K562 (cell line): ENCODE measurements at regions not wholly inside any gene's neighbourhood (a gene's known extent, or its start where the extent isn't known, plus 50 kb on each side); places are given as distances from the start of the nearest gene placed in this dataset.

ENCODE experiments used
- CEBPZ ChIP-seq: fragments of 150-350 bp; IDR thresholded peaks from 2 replicates; pipeline ENCODE4 v1.6.1; 2014; ENCODE audit warnings: low read depth, mild to moderate bottlenecking, low read length, borderline replicate concordance
- EGR1 ChIP-seq: fragments of 450-650 bp; conservative IDR thresholded peaks from 2 replicates; pipeline ENCODE4 v1.6.1; 2017; ENCODE audit warnings: mild to moderate bottlenecking
- FOXA1 ChIP-seq: fragments of 450-650 bp; IDR thresholded peaks from 2 replicates; pipeline ENCODE4 v1.6.1; 2016; ENCODE audit warnings: mild to moderate bottlenecking, borderline replicate concordance
- FOXJ2 ChIP-seq: fragments of 200-800 bp; sonication (Bioruptor generic); IDR thresholded peaks from 2 replicates; pipeline ENCODE4 v1.6.1; 2016; ENCODE audit warnings: missing genetic modification characterization, missing compliant biosample characterization
- HIVEP1 ChIP-seq: fragments of 250-450 bp; sonication (Bioruptor Pico); IDR thresholded peaks from 2 replicates; pipeline ENCODE4 v1.4.0; 2020; ENCODE audit warnings: mild to moderate bottlenecking
- ID3 ChIP-seq, 2 experiments: fragments of 250-450 bp in 1 of 2; fragments of 450-650 bp in 1 of 2; sonication (Bioruptor Pico) in 1 of 2; IDR thresholded peaks; 2 replicates each; pipeline versions ENCODE4 v1.6.1 to v1.8.0; 2016 to 2021; ENCODE audit warnings: mild to moderate bottlenecking in 2 of 2, moderate library complexity in 2 of 2, missing compliant biosample characterization in 1 of 2, missing genetic modification characterization in 1 of 2
- KLF10 ChIP-seq: fragments of 250-450 bp; sonication (Bioruptor Pico); IDR thresholded peaks from 2 replicates; pipeline ENCODE4 v1.6.1; 2021; ENCODE audit warnings: matching md5 sums
- SMAD1 ChIP-seq: fragments of 150-350 bp; IDR thresholded peaks from 2 replicates; pipeline ENCODE4 v1.6.1; 2014; ENCODE audit warnings: low read length, low read depth; ENCODE audit not compliant: partially characterized antibody
- SMARCB1 ChIP-seq: IDR thresholded peaks from 2 replicates; pipeline ENCODE4 v1.6.1; 2011; ENCODE audit warnings: improper control_type of control experiment, low read depth; ENCODE audit not compliant: insufficient read length
- TAF7 ChIP-seq: fragments of 450-650 bp; IDR thresholded peaks from 2 replicates; pipeline ENCODE4 v1.6.1; 2016; ENCODE audit warnings: missing genetic modification characterization, missing compliant biosample characterization
- TCF3 ChIP-seq: sonication (generic); formaldehyde crosslinking; IDR thresholded peaks from 2 replicates; pipeline ENCODE4 v1.4.0; 2020; ENCODE audit warnings: mild to moderate bottlenecking, missing genetic modification reagents
- TF ChIP-seq, protein P1 (sequence below): sonication (generic); formaldehyde crosslinking; IDR thresholded peaks from 2 replicates; pipeline ENCODE4 v1.8.0; 2022; ENCODE audit warnings: mild to moderate bottlenecking, missing genetic modification reagents
- TF ChIP-seq, protein P2 (sequence below): sonication (generic); formaldehyde crosslinking; IDR thresholded peaks from 2 replicates; pipeline ENCODE4 v1.8.0; 2022; ENCODE audit warnings: mild to moderate bottlenecking, missing genetic modification reagents
- TF ChIP-seq, protein P3 (sequence below): fragments of 450-650 bp; formaldehyde crosslinking; IDR thresholded peaks from 2 replicates; pipeline ENCODE4 v1.4.0; 2022; ENCODE audit warnings: missing genetic modification characterization

- TF ChIP-seq FOXA1: no peak
- TF ChIP-seq, protein P1, sequence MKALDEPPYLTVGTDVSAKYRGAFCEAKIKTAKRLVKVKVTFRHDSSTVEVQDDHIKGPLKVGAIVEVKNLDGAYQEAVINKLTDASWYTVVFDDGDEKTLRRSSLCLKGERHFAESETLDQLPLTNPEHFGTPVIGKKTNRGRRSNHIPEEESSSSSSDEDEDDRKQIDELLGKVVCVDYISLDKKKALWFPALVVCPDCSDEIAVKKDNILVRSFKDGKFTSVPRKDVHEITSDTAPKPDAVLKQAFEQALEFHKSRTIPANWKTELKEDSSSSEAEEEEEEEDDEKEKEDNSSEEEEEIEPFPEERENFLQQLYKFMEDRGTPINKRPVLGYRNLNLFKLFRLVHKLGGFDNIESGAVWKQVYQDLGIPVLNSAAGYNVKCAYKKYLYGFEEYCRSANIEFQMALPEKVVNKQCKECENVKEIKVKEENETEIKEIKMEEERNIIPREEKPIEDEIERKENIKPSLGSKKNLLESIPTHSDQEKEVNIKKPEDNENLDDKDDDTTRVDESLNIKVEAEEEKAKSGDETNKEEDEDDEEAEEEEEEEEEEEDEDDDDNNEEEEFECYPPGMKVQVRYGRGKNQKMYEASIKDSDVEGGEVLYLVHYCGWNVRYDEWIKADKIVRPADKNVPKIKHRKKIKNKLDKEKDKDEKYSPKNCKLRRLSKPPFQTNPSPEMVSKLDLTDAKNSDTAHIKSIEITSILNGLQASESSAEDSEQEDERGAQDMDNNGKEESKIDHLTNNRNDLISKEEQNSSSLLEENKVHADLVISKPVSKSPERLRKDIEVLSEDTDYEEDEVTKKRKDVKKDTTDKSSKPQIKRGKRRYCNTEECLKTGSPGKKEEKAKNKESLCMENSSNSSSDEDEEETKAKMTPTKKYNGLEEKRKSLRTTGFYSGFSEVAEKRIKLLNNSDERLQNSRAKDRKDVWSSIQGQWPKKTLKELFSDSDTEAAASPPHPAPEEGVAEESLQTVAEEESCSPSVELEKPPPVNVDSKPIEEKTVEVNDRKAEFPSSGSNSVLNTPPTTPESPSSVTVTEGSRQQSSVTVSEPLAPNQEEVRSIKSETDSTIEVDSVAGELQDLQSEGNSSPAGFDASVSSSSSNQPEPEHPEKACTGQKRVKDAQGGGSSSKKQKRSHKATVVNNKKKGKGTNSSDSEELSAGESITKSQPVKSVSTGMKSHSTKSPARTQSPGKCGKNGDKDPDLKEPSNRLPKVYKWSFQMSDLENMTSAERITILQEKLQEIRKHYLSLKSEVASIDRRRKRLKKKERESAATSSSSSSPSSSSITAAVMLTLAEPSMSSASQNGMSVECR (CRISPR knock-in tag): no peak
- TF ChIP-seq, protein P2, sequence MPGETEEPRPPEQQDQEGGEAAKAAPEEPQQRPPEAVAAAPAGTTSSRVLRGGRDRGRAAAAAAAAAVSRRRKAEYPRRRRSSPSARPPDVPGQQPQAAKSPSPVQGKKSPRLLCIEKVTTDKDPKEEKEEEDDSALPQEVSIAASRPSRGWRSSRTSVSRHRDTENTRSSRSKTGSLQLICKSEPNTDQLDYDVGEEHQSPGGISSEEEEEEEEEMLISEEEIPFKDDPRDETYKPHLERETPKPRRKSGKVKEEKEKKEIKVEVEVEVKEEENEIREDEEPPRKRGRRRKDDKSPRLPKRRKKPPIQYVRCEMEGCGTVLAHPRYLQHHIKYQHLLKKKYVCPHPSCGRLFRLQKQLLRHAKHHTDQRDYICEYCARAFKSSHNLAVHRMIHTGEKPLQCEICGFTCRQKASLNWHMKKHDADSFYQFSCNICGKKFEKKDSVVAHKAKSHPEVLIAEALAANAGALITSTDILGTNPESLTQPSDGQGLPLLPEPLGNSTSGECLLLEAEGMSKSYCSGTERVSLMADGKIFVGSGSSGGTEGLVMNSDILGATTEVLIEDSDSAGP: no peak
- no peak for TF ChIP-seq SMARCB1
- no peak for TF ChIP-seq FOXJ2
- TF ChIP-seq HIVEP1: no peak
- peak; percentile 94 for TF ChIP-seq EGR1
- no peak for TF ChIP-seq TCF3 (CRISPR knock-in tag)
- no peak for TF ChIP-seq KLF10 (CRISPR knock-in tag)
- no peak for TF ChIP-seq SMAD1
- no peak for TF ChIP-seq CEBPZ
- TF ChIP-seq, protein P3, sequence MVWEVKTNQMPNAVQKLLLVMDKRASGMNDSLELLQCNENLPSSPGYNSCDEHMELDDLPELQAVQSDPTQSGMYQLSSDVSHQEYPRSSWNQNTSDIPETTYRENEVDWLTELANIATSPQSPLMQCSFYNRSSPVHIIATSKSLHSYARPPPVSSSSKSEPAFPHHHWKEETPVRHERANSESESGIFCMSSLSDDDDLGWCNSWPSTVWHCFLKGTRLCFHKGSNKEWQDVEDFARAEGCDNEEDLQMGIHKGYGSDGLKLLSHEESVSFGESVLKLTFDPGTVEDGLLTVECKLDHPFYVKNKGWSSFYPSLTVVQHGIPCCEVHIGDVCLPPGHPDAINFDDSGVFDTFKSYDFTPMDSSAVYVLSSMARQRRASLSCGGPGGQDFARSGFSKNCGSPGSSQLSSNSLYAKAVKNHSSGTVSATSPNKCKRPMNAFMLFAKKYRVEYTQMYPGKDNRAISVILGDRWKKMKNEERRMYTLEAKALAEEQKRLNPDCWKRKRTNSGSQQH (CRISPR knock-in tag): no peak
- no peak for TF ChIP-seq TAF7 (tag)
- TF ChIP-seq ID3 (CRISPR knock-in tag; IDR thresholded peaks at IDR 0.05): no peak
- TF ChIP-seq ID3 (tag; IDR thresholded peaks at IDR 0.05): no peak
Measured at GRCh38 chr15:39455471-39455991, 125.3 kb upstream of the THBS1 start (continued).
